ENCODE measurements at regions not wholly inside any gene's neighbourhood (a gene's known extent, or its start where the extent isn't known, plus 50 kb on each side); places are given as distances from the start of the nearest gene placed in this dataset.
A peak's percentile ranks its signal among the peaks of the same experiment; 100 is the strongest.

DNA sequence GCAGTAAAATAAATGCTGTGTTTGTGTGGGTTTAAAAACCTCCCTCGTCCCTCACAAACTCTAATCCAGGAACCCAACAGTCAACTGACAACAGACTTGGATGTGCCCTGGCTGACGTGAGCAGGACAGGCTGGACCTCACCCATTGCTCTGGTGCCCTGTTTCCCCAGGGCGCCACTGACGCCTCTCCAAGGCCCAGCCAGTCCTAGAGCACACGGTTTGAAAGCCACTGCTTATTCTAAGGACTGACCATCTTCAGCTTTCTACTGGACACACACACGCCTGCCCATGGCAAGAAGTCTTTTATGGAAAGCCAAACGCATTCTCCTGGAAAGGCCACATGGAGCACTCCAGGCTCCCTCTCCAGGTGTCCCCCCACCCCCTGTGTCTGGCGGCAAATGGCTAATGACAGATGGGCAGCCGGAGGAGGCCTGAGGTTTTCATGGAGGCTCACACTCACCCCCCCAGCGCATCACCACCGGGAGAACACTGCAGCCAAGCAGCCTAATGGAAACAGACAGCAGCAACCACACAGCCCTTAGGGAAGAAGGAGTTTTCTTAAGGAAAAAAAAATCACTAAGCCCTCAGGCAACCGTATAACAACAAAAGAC, 319.2 kb downstream of the SOX9 start:
- intact Hi-C loops (cut with micrococcal nuclease; ENCODE audit: unreplicated experiment): no loop called here
- no peak overlapping the region for H3K4me3 ChIP-seq (ENCODE audit: low read depth, low read length)
- no TSS peak for BruUV-seq (replicated peaks)
- POLR2A ChIA-PET: no interaction called here
- no peak for DNase-seq
- H3K36me3 Mint-ChIP-seq (ENCODE audit: insufficient read depth, unreplicated experiment): peaks cover 31% of the 10 kb centered on the region
- H3K9me3 Mint-ChIP-seq (ENCODE audit: unreplicated experiment): no peaks in the 10 kb centered on the region
- TF ChIP-seq, protein P1, sequence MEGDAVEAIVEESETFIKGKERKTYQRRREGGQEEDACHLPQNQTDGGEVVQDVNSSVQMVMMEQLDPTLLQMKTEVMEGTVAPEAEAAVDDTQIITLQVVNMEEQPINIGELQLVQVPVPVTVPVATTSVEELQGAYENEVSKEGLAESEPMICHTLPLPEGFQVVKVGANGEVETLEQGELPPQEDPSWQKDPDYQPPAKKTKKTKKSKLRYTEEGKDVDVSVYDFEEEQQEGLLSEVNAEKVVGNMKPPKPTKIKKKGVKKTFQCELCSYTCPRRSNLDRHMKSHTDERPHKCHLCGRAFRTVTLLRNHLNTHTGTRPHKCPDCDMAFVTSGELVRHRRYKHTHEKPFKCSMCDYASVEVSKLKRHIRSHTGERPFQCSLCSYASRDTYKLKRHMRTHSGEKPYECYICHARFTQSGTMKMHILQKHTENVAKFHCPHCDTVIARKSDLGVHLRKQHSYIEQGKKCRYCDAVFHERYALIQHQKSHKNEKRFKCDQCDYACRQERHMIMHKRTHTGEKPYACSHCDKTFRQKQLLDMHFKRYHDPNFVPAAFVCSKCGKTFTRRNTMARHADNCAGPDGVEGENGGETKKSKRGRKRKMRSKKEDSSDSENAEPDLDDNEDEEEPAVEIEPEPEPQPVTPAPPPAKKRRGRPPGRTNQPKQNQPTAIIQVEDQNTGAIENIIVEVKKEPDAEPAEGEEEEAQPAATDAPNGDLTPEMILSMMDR (IDR thresholded peaks at IDR 0.05; ENCODE audit: insufficient read depth in 1 of 2, low read depth in 1 of 2, low read length in 1 of 2, severe bottlenecking in 1 of 2, unreplicated experiment in 1 of 2): no peak
- H3K27me3 ChIP-seq (replicated peaks; ENCODE audit: control insufficient read depth, insufficient read depth, low read length): no peaks in the 10 kb centered on the region
- peaks cover 55% of the 10 kb centered on the region for H3K4me1 ChIP-seq
- H3K4me3 Mint-ChIP-seq (ENCODE audit: unreplicated experiment): no peak overlapping the region
- no peaks in the 10 kb centered on the region; the same call in 1 of the 2 replicates for H3K9me3 ChIP-seq
- H3K4me1 Mint-ChIP-seq (ENCODE audit: low read depth, unreplicated experiment): peaks cover 46% of the 10 kb centered on the region
- H3K36me3 ChIP-seq (ENCODE audit: control insufficient read depth, insufficient read depth, low read length): no peaks in the 10 kb centered on the region
- CTCF ChIA-PET: no interaction called here
- H3K27ac Mint-ChIP-seq (ENCODE audit: unreplicated experiment): peak overlapping the region; percentile 20
- no peaks in the 10 kb centered on the region for H3K27me3 Mint-ChIP-seq (ENCODE audit: insufficient read depth, unreplicated experiment)

DNA sequence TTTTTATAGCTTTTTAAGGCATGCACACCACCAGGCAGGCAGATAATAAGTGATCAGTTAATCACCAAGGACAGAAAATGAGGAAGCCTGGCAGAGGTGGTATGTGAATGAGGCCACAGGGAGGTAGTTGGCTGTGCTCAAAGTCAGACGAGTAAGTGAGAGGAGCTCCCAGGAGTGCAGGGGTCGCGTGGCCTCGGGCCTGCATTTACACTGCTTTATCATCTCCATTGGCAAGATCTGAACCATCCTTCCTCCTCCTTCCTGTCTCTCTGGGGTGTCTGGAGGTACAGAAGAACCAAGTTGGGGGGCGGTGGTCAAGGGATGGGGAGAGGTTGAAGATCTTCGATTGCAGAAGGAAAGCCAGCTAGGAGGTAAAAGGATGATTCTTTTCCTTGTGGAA, 320.1 kb downstream of the SOX9 start:
- peaks cover 36% of the 10 kb centered on the region for H3K4me1 Mint-ChIP-seq (ENCODE audit: low read depth, unreplicated experiment)
- Histone ChIP-seq H3K36me3 (ENCODE audit: control insufficient read depth, insufficient read depth, low read length) (no peaks in the 10 kb centered on the region), H3K4me3 (ENCODE audit: low read depth, low read length) (no peak overlapping the region), H3K9me3 (no peaks in the 10 kb centered on the region; the same call in 1 of the 2 replicates), H3K4me1 (peaks cover 55% of the 10 kb centered on the region), H3K27me3 (replicated peaks; ENCODE audit: control insufficient read depth, insufficient read depth, low read length) (no peaks in the 10 kb centered on the region)
- no TSS peak for BruUV-seq (replicated peaks)
- H3K27ac Mint-ChIP-seq (ENCODE audit: unreplicated experiment): peak overlapping the region; percentile 20
- ChIA-PET POLR2A (no interaction called here), CTCF (no interaction called here)
- H3K4me3 Mint-ChIP-seq (ENCODE audit: unreplicated experiment): no peak overlapping the region
- H3K27me3 Mint-ChIP-seq (ENCODE audit: insufficient read depth, unreplicated experiment): no peaks in the 10 kb centered on the region
- TF ChIP-seq, protein P1 (IDR thresholded peaks at IDR 0.05; ENCODE audit: insufficient read depth in 1 of 2, low read depth in 1 of 2, low read length in 1 of 2, severe bottlenecking in 1 of 2, unreplicated experiment in 1 of 2): no peak
- intact Hi-C loops (cut with micrococcal nuclease; ENCODE audit: unreplicated experiment): no loop called here
- no peak for DNase-seq
- H3K36me3 Mint-ChIP-seq (ENCODE audit: insufficient read depth, unreplicated experiment): peaks cover 32% of the 10 kb centered on the region
- H3K9me3 Mint-ChIP-seq (ENCODE audit: unreplicated experiment): no peaks in the 10 kb centered on the region

DNA sequence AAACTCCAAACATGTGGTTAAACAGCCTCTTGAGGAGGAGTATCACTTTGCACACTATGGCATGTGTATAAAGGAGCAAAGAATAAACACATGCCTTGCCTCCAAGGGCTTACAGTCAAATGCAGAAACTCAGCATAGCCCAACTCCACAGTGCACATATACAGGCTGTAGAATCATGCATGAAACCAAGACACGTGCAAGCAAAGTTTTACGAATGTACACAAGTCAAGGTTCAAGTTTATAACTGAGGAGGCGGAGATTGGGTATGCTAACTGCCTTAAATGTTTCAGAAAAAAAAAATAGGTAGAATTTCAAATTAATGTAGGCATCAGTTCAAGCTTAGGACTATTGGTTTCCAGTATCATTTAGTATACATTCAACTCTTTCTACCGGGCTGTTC, 321.1 kb downstream of the SOX9 start:
- Mint-ChIP-seq H3K4me1 (ENCODE audit: low read depth, unreplicated experiment) (peaks cover 33% of the 10 kb centered on the region), H3K27me3 (ENCODE audit: insufficient read depth, unreplicated experiment) (no peaks in the 10 kb centered on the region), H3K36me3 (ENCODE audit: insufficient read depth, unreplicated experiment) (peaks cover 33% of the 10 kb centered on the region), H3K9me3 (ENCODE audit: unreplicated experiment) (no peaks in the 10 kb centered on the region), H3K4me3 (ENCODE audit: unreplicated experiment) (no peak overlapping the region), H3K27ac (ENCODE audit: unreplicated experiment) (no peak overlapping the region)
- TF ChIP-seq, protein P1 (IDR thresholded peaks at IDR 0.05; ENCODE audit: insufficient read depth in 1 of 2, low read depth in 1 of 2, low read length in 1 of 2, severe bottlenecking in 1 of 2, unreplicated experiment in 1 of 2): no peak
- Histone ChIP-seq H3K9me3 (no peaks in the 10 kb centered on the region; the same call in 1 of the 2 replicates), H3K4me1 (peaks cover 53% of the 10 kb centered on the region), H3K4me3 (ENCODE audit: low read depth, low read length) (no peak overlapping the region), H3K36me3 (ENCODE audit: control insufficient read depth, insufficient read depth, low read length) (no peaks in the 10 kb centered on the region), H3K27me3 (replicated peaks; ENCODE audit: control insufficient read depth, insufficient read depth, low read length) (no peaks in the 10 kb centered on the region)
- intact Hi-C loops (cut with micrococcal nuclease; ENCODE audit: unreplicated experiment): no loop called here
- BruUV-seq (replicated peaks): no TSS peak
- POLR2A ChIA-PET: no interaction called here
- CTCF ChIA-PET: no interaction called here
- no peak for DNase-seq

All from Caco-2 (cell line).